Right lobe of liver (tissue), 6 donors: ENCODE measurements at regions not wholly inside any gene's neighbourhood (a gene's known extent, or its start where the extent isn't known, plus 50 kb on each side); places are given as distances from the start of the nearest gene placed in this dataset.

Experiments used
- ATAC-seq, 4 donors: fragments of 200-7000 bp; cut with Tn5 transposase; one replicate each; pipeline ENCODE4 v1.9.1; 2020; ENCODE audit warnings: mild to moderate bottlenecking in 4 of 4, moderate library complexity in 4 of 4
- DNase-seq, 3 donors: peaks; one replicate each; pipeline ENCODE4 v3.0.0-alpha.2; 2020
- H3K27ac ChIP-seq, 3 donors: fragments of 200-600 bp; one replicate each; pipeline ENCODE4 v1.8.0; 2022
- H3K27me3 ChIP-seq, 2 donors: fragments of 200-600 bp; one replicate each; pipeline ENCODE4 v1.8.0; 2022
- H3K36me3 ChIP-seq, 4 donors: fragments of 200-600 bp; sonication (generic) in 1 of 4; one replicate each; pipeline versions ENCODE4 v1.5.1 to v1.8.0; 2017 to 2022; ENCODE audit warnings: control low read depth in 1 of 4
- H3K4me1 ChIP-seq, 4 donors: fragments of 200-600 bp; sonication (generic) in 1 of 4; one replicate each; pipeline versions ENCODE4 v1.5.1 to v1.8.0; 2017 to 2022; ENCODE audit warnings: control low read depth in 1 of 4
- H3K4me3 ChIP-seq, 3 donors: fragments of 200-600 bp; one replicate each; pipeline ENCODE4 v1.8.0; 2022
- H3K9me3 ChIP-seq, 4 donors: fragments of 200-600 bp; sonication (generic) in 1 of 4; one replicate each; pipeline versions ENCODE4 v1.5.1 to v1.8.0; 2017 to 2022; ENCODE audit warnings: control low read depth in 1 of 4
- CTCF ChIP-seq, 4 donors: fragments of 200-600 bp in 3 of 4; fragments of 450-650 bp in 1 of 4; IDR thresholded peaks; one replicate each; pipeline versions ENCODE4 v1.5.1 to v1.8.0; 2016 to 2022; ENCODE audit warnings: antibody characterized with exemption in 4 of 4, mild to moderate bottlenecking in 2 of 4
- POLR2A ChIP-seq: fragments of 450-650 bp; IDR thresholded peaks from one replicate; pipeline ENCODE4 v1.6.1; 2017; ENCODE audit warnings: antibody characterized with exemption, mild to moderate bottlenecking
- WGBS: methylation state at CpG from one replicate; pipeline ENCODE4 v1.1.6; 2018; ENCODE audit warnings: low coverage, low lambda C conversion rate; ENCODE audit not compliant: insufficient coverage; ENCODE audit errors: missing lambda C conversion rate; 5-methylcytosine and 5-hydroxymethylcytosine counted together
- intact Hi-C, 2 donors: fragments of 100-400 bp; cut with DNase I; formaldehyde crosslinking; loops; one replicate each; pipeline versions ENCODE4 v1.11.2 to v1.14.1; 2022
- donor health status: DM: no; HTN: yes; CAD: no.
- donor health status: DM: no; HTN: no; CAD: no.
- donor health status: DM: no; HTN: no; CAD: no.
- donor health status: DM: no; HTN: yes; CAD: no.
- donor health status: DM: no; HTN: yes; CAD: no.

GRCh38 chr6:48714699-48715098, 603.7 kb upstream of the PTCHD4 start:
- DNase-seq: no peak
- intact Hi-C loops: no loop called here
- Histone ChIP-seq H3K27me3 (no peaks in the 10 kb centered on the region), H3K4me3 (no peak overlapping the region), H3K4me1 (no peaks in the 10 kb centered on the region), H3K36me3 (no peaks in the 10 kb centered on the region), H3K9me3 (no peaks in the 10 kb centered on the region), H3K27ac (no peak overlapping the region)
- TF ChIP-seq POLR2A (no peak), CTCF (IDR thresholded peaks at IDR 0.05) (no peak)
- WGBS: 25% methylated on average over 2 of the region's 2 CpGs
- ATAC-seq: no peak

- ATAC-seq (no peak), DNase-seq (no peak)
- no peaks in the 10 kb centered on the region for H3K4me1 ChIP-seq
- H3K27ac ChIP-seq: no peak overlapping the region
- H3K4me3 ChIP-seq: no peak overlapping the region
- WGBS: 57% methylated on average over 2 of the region's 2 CpGs
- H3K36me3 ChIP-seq: no peaks in the 10 kb centered on the region
- H3K27me3 ChIP-seq: no peaks in the 10 kb centered on the region
- no peaks in the 10 kb centered on the region for H3K9me3 ChIP-seq
- intact Hi-C loops: no loop called here
- no peak for TF ChIP-seq CTCF (IDR thresholded peaks at IDR 0.05)
- TF ChIP-seq POLR2A: no peak
Measured at GRCh38 chr6:48714250-48714649, 603.3 kb upstream of the PTCHD4 start.

GRCh38 chr6:48713612-48714011, 602.6 kb upstream of the PTCHD4 start:
- WGBS: 67% methylated on average over 2 of the region's 2 CpGs
- no peak overlapping the region for H3K4me3 ChIP-seq
- no peaks in the 10 kb centered on the region for H3K9me3 ChIP-seq
- H3K36me3 ChIP-seq: no peaks in the 10 kb centered on the region
- intact Hi-C loops: no loop called here
- no peak for TF ChIP-seq CTCF (IDR thresholded peaks at IDR 0.05)
- no peak for TF ChIP-seq POLR2A
- no peak for DNase-seq
- ATAC-seq: no peak
- no peaks in the 10 kb centered on the region for H3K4me1 ChIP-seq
- no peaks in the 10 kb centered on the region for H3K27me3 ChIP-seq
- H3K27ac ChIP-seq: no peak overlapping the region

- Histone ChIP-seq H3K27ac (no peak overlapping the region), H3K27me3 (no peaks in the 10 kb centered on the region), H3K4me3 (no peak overlapping the region), H3K4me1 (no peaks in the 10 kb centered on the region), H3K9me3 (no peaks in the 10 kb centered on the region), H3K36me3 (no peaks in the 10 kb centered on the region)
- no peak for ATAC-seq
- no peak for TF ChIP-seq POLR2A
- no peak for TF ChIP-seq CTCF (IDR thresholded peaks at IDR 0.05)
- DNase-seq: no peak
- intact Hi-C loops: no loop called here
Measured at GRCh38 chr6:48706310-48706709, 595.3 kb upstream of the PTCHD4 start.

GRCh38 chr6:48701572-48701971, 590.6 kb upstream of the PTCHD4 start:
- ATAC-seq (no peak), DNase-seq (peak in 1 of 3 donors; percentile 45)
- Histone ChIP-seq H3K9me3 (no peaks in the 10 kb centered on the region), H3K27ac (no peak overlapping the region), H3K36me3 (no peaks in the 10 kb centered on the region), H3K27me3 (no peaks in the 10 kb centered on the region), H3K4me1 (no peaks in the 10 kb centered on the region), H3K4me3 (no peak overlapping the region)
- TF ChIP-seq CTCF (IDR thresholded peaks at IDR 0.05) (no peak), POLR2A (no peak)
- intact Hi-C loops: no loop called here
- no CpG with 5 or more reads among the region's 15 CpGs for WGBS
